IgD-negative memory B cell (primary cell): ENCODE measurements at regions not wholly inside any gene's neighbourhood (a gene's known extent, or its start where the extent isn't known, plus 50 kb on each side); places are given as distances from the start of the nearest gene placed in this dataset.

Experiments used
- H3K27ac Mint-ChIP-seq, 3 donors: one replicate each; pipeline ENCODE4 v1.8.0; 2020 to 2022; ENCODE audit warnings: mild to moderate bottlenecking in 3 of 3, mixed read lengths in 3 of 3, moderate library complexity in 1 of 3
- H3K27me3 Mint-ChIP-seq: one replicate; pipeline ENCODE4 v1.8.0; 2021; ENCODE audit warnings: mixed read lengths
- H3K36me3 Mint-ChIP-seq: one replicate; pipeline ENCODE4 v1.8.0; 2020; ENCODE audit warnings: mild to moderate bottlenecking, mixed read lengths
- H3K4me1 Mint-ChIP-seq, 3 donors: one replicate each; pipeline ENCODE4 v1.8.0; 2020 to 2022; ENCODE audit warnings: mixed read lengths in 3 of 3, mild to moderate bottlenecking in 1 of 3
- H3K4me3 Mint-ChIP-seq, 4 donors: one replicate each; pipeline ENCODE4 v1.8.0; 2020 to 2022; ENCODE audit warnings: mild to moderate bottlenecking in 4 of 4, mixed read lengths in 4 of 4, moderate library complexity in 3 of 4
- H3K9me3 Mint-ChIP-seq, 3 donors: one replicate each; pipeline ENCODE4 v1.8.0; 2020 to 2021; ENCODE audit warnings: mixed read lengths in 3 of 3, mild to moderate bottlenecking in 1 of 3

- Mint-ChIP-seq H3K36me3 (no peaks in the 10 kb centered on the region), H3K9me3 (peaks cover 0 to 10% (median 0%) of the 10 kb centered on the region in 3 donors), H3K27ac (no peak overlapping the region), H3K27me3 (no peaks in the 10 kb centered on the region), H3K4me1 (no peaks in the 10 kb centered on the region), H3K4me3 (no peak overlapping the region)
These were observed 572.7 kb upstream of the CDH5 start for GRCh38 chr16:65793781-65794180.

DNA sequence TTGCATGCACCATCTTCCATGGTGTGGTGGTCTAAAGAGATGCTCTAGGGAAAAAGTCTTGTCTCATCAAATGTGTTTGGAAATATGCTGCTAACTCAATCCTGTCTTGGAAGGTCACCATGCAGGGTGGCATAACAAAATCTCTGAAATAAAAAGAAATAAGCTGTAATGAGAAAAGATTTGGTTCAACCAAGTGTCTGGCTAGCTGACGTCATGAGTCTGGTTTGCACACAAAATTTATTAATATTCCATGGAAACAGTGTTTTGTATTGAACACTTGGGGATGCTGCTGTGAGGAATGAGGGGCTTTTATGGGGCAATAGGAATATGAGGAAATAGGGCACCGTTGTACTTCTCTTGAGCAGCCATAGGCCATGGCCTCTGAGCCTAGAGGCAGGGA lies 575.7 kb upstream of the CDH5 start:
- Mint-ChIP-seq H3K9me3 (peaks cover 0 to 7% (median 0%) of the 10 kb centered on the region in 3 donors), H3K4me1 (no peaks in the 10 kb centered on the region)

GRCh38 chr16:65789161-65789945 lies 577.1 kb upstream of the CDH5 start:
- H3K9me3 Mint-ChIP-seq = peaks cover 0 to 7% (median 2%) of the 10 kb centered on the region in 3 donors
- peaks cover 5% of the 10 kb centered on the region for H3K27me3 Mint-ChIP-seq
- no peaks in the 10 kb centered on the region for H3K4me1 Mint-ChIP-seq
- no peak overlapping the region for H3K27ac Mint-ChIP-seq
- H3K36me3 Mint-ChIP-seq = no peaks in the 10 kb centered on the region
- H3K4me3 Mint-ChIP-seq = no peak overlapping the region

More for the DNA sequence above, 575.7 kb upstream of the CDH5 start:
- Mint-ChIP-seq H3K36me3 (no peaks in the 10 kb centered on the region), H3K27ac (no peak overlapping the region), H3K4me3 (no peak overlapping the region), H3K27me3 (no peaks in the 10 kb centered on the region)

GRCh38 chr16:65788434-65789140 lies 577.9 kb upstream of the CDH5 start:
- H3K27me3 Mint-ChIP-seq = peaks cover 5% of the 10 kb centered on the region
- H3K36me3 Mint-ChIP-seq = no peaks in the 10 kb centered on the region
- no peaks in the 10 kb centered on the region for H3K4me1 Mint-ChIP-seq
- H3K27ac Mint-ChIP-seq = no peak overlapping the region
- H3K9me3 Mint-ChIP-seq = peaks cover 2 to 7% (median 2%) of the 10 kb centered on the region in 3 donors
- H3K4me3 Mint-ChIP-seq = no peak overlapping the region

DNA sequence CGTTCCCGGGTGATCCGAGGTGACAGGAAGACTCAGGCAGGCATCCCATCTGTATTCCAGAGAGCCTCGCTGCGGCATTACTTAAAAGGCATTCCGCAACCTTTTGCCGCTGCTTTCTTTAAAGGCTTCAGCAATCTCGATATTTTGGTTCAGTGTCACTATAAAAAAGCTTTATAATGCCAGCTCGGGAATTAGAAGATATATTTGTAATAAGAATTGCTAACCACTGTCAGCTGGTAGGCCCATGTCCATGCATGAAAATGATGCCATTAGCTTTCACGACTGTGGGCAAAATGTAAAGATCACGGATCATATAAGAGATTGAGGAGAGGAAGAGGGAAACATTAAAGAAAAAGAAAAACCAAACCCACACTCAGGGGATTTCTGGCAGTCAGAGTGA lies 578.6 kb upstream of the CDH5 start:
- peaks cover 5% of the 10 kb centered on the region for H3K27me3 Mint-ChIP-seq
- no peak overlapping the region for H3K27ac Mint-ChIP-seq
- no peaks in the 10 kb centered on the region for H3K36me3 Mint-ChIP-seq

GRCh38 chr16:65786916-65787315 lies 579.6 kb upstream of the CDH5 start:
- Mint-ChIP-seq H3K27me3 (peaks cover 5% of the 10 kb centered on the region), H3K4me1 (no peaks in the 10 kb centered on the region), H3K4me3 (no peak overlapping the region), H3K27ac (no peak overlapping the region), H3K9me3 (peaks cover 0 to 2% (median 2%) of the 10 kb centered on the region in 3 donors), H3K36me3 (no peaks in the 10 kb centered on the region)

More for the DNA sequence above, 578.6 kb upstream of the CDH5 start:
- H3K4me3 Mint-ChIP-seq = no peak overlapping the region
- H3K9me3 Mint-ChIP-seq = peaks cover 2 to 7% (median 2%) of the 10 kb centered on the region in 3 donors
- H3K4me1 Mint-ChIP-seq = no peaks in the 10 kb centered on the region

- H3K27ac Mint-ChIP-seq = no peak overlapping the region
- peaks cover 5% of the 10 kb centered on the region for H3K27me3 Mint-ChIP-seq
- peaks cover 4 to 6% (median 6%) of the 10 kb centered on the region in 3 donors for H3K9me3 Mint-ChIP-seq
- peak overlapping the region in 1 of 4 donors; percentile 29 for H3K4me3 Mint-ChIP-seq
- H3K4me1 Mint-ChIP-seq = no peaks in the 10 kb centered on the region
- no peaks in the 10 kb centered on the region for H3K36me3 Mint-ChIP-seq
These were observed 582.6 kb upstream of the CDH5 start for GRCh38 chr16:65783709-65784474.

GRCh38 chr16:65782611-65783600 lies 583.6 kb upstream of the CDH5 start:
- Mint-ChIP-seq H3K27me3 (peaks cover 5% of the 10 kb centered on the region), H3K9me3 (peaks cover 4 to 6% (median 6%) of the 10 kb centered on the region in 3 donors), H3K36me3 (no peaks in the 10 kb centered on the region), H3K4me3 (no peak overlapping the region), H3K27ac (no peak overlapping the region), H3K4me1 (no peaks in the 10 kb centered on the region)

- Mint-ChIP-seq H3K27ac (no peak overlapping the region), H3K4me1 (no peaks in the 10 kb centered on the region), H3K36me3 (no peaks in the 10 kb centered on the region)
These were observed 584.6 kb upstream of the CDH5 start for GRCh38 chr16:65781855-65782254.

DNA sequence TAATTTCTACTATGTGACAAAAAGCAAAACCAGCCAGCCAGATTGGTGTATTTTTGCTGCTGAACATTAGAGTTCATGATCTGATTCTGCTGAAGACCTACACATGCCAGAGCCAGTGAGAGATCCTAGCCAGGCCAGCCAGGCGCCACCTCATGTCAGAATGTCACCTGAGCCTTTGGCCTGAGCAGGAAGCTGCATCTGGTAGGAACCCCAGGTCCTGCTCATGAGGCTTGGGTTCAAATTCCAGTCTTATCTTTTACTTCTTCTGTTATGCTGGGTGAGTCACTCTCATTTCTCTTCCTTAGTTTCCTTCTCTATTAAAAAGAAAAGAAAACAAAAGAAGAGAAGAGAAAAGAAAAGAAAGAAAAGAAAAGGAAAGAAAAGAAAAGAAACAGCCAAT lies 585.1 kb upstream of the CDH5 start:
- Mint-ChIP-seq H3K9me3 (peaks cover 6 to 9% (median 6%) of the 10 kb centered on the region in 3 donors), H3K36me3 (no peaks in the 10 kb centered on the region), H3K27me3 (peaks cover 5% of the 10 kb centered on the region), H3K4me3 (no peak overlapping the region), H3K4me1 (no peaks in the 10 kb centered on the region), H3K27ac (no peak overlapping the region)

More at GRCh38 chr16:65781855-65782254, 584.6 kb upstream of the CDH5 start:
- Mint-ChIP-seq H3K9me3 (peaks cover 6 to 9% (median 6%) of the 10 kb centered on the region in 3 donors), H3K27me3 (peaks cover 5% of the 10 kb centered on the region), H3K4me3 (no peak overlapping the region)

DNA sequence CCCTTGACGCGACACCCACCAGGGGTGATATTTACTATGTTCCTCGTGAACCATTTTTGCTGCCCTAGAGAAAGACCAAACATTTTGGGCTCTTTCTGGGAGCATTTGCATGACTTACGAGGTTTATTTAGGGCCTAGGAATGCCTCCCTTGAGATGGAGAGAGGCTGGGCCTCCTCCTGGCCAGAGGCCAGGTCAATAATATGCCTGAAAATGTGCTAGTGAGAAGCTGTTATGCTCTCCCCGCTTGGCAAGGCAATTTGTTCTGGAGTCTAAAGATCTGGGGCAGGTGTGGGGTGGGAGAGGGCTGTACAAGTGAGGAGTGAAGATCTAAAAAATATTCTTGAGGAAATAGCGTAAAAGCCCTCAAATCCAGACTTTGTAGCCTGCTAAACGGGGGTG lies 587.3 kb upstream of the CDH5 start:
- H3K27ac Mint-ChIP-seq = peak overlapping the region in 1 of 3 donors; percentile 50
- H3K4me1 Mint-ChIP-seq = no peaks in the 10 kb centered on the region
- no peaks in the 10 kb centered on the region for H3K36me3 Mint-ChIP-seq
- peaks cover 2% of the 10 kb centered on the region for H3K27me3 Mint-ChIP-seq
- H3K4me3 Mint-ChIP-seq = no peak overlapping the region
- peaks cover 4 to 9% (median 5%) of the 10 kb centered on the region in 3 donors for H3K9me3 Mint-ChIP-seq

- no peaks in the 10 kb centered on the region for H3K4me1 Mint-ChIP-seq
- H3K27ac Mint-ChIP-seq = no peak overlapping the region
- no peaks in the 10 kb centered on the region for H3K36me3 Mint-ChIP-seq
- H3K4me3 Mint-ChIP-seq = no peak overlapping the region
- peaks cover 2% of the 10 kb centered on the region for H3K27me3 Mint-ChIP-seq
- H3K9me3 Mint-ChIP-seq = peaks cover 4 to 9% (median 6%) of the 10 kb centered on the region in 3 donors
These were observed 589.8 kb upstream of the CDH5 start for GRCh38 chr16:65776639-65777183.

DNA sequence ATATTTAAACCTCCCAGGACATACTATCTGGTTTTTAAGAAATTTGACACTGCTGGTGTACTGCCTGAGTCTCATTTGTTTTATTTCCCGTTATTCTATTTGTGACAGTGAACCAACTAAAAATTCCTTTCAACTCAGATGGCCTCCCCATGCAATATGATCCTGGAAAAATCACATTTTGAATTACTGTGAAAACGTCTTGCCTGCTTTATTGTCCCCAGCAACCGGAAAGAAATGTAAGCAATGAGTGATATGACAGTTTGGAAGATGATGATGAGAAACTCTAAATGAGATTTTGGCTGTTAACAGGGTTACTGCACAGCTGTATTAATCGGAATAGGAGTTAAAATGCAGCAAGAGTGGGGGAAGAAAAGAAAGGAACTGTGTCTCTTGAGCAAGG lies 590.7 kb upstream of the CDH5 start:
- Mint-ChIP-seq H3K27ac (no peak overlapping the region), H3K36me3 (no peaks in the 10 kb centered on the region), H3K9me3 (peaks cover 4 to 13% (median 6%) of the 10 kb centered on the region in 3 donors), H3K4me1 (no peaks in the 10 kb centered on the region), H3K4me3 (no peak overlapping the region), H3K27me3 (peaks cover 2% of the 10 kb centered on the region)

DNA sequence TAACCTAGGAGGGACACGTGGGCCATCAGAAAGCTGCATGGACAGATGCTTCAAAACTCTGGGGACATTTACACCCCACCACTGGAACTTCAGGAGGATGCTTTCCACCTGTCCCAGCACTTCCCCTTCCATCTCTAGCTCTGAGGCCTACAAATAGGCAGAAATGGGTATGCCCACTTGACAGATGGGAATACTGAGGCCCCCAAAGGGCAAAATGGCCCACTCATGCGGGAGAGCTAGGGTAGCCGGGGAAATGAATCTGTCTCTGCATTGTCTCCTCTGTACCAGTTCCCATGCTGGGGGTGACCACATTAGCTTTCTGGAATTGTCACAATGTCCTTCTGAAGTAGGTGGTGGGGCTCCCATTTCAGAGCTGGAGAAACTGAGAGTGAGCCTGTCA lies 592.1 kb upstream of the CDH5 start:
- Mint-ChIP-seq H3K27ac (no peak overlapping the region), H3K27me3 (peaks cover 2% of the 10 kb centered on the region), H3K9me3 (peaks cover 3 to 25% (median 4%) of the 10 kb centered on the region in 3 donors), H3K4me1 (no peaks in the 10 kb centered on the region), H3K36me3 (no peaks in the 10 kb centered on the region), H3K4me3 (no peak overlapping the region)
